Right atrium auricular region (tissue), 2 donors: ENCODE measurements at regions not wholly inside any gene's neighbourhood (a gene's known extent, or its start where the extent isn't known, plus 50 kb on each side); places are given as distances from the start of the nearest gene placed in this dataset.
"Not testable (repeated sequence)": the region's sequence is repeated elsewhere in the genome, so short reads cannot be mapped to it uniquely, and the experiment has no call there.

Experiments
- DNase-seq: peaks from one replicate; pipeline ENCODE4 v3.0.0-alpha.2; 2019; ENCODE audit warnings: low spot score
- H3K27ac ChIP-seq, 2 donors: fragments of 200-600 bp; sonication (generic); 1 replicate in 1 of 2; 2 replicates in 1 of 2; pipeline ENCODE4 v1.5.1; 2016 to 2019
- H3K27me3 ChIP-seq, 2 donors: fragments of 200-600 bp; sonication (generic); one replicate each; pipeline versions ENCODE4 v1.5.1 to v1.6.0; 2017 to 2019
- H3K36me3 ChIP-seq: fragments of 200-600 bp; sonication (generic); one replicate; pipeline ENCODE4 v1.5.1; 2016
- H3K4me1 ChIP-seq, 2 donors: fragments of 200-600 bp; sonication (generic); one replicate each; pipeline versions ENCODE4 v1.5.1 to v1.6.0; 2017 to 2019
- H3K4me3 ChIP-seq, 2 donors: fragments of 200-600 bp; sonication (generic); 1 replicate in 1 of 2; 2 replicates in 1 of 2; pipeline ENCODE4 v1.5.1; 2017 to 2019; ENCODE audit warnings: mild to moderate bottlenecking in 1 of 2, moderate library complexity in 1 of 2
- H3K9me3 ChIP-seq, 2 donors: fragments of 200-600 bp; sonication (generic); one replicate each; pipeline ENCODE4 v1.5.1; 2019
- TF ChIP-seq, protein P1 (sequence below), 2 donors: fragments of 200-600 bp; sonication (generic); IDR thresholded peaks; one replicate each; pipeline ENCODE4 v1.5.1; 2019; ENCODE audit warnings: antibody characterized with exemption in 2 of 2

GRCh38 chr18:42364766-42365165 lies 409.7 kb downstream of the PIK3C3 start:
- H3K36me3 ChIP-seq: no peaks in the 10 kb centered on the region
- TF ChIP-seq, protein P1, sequence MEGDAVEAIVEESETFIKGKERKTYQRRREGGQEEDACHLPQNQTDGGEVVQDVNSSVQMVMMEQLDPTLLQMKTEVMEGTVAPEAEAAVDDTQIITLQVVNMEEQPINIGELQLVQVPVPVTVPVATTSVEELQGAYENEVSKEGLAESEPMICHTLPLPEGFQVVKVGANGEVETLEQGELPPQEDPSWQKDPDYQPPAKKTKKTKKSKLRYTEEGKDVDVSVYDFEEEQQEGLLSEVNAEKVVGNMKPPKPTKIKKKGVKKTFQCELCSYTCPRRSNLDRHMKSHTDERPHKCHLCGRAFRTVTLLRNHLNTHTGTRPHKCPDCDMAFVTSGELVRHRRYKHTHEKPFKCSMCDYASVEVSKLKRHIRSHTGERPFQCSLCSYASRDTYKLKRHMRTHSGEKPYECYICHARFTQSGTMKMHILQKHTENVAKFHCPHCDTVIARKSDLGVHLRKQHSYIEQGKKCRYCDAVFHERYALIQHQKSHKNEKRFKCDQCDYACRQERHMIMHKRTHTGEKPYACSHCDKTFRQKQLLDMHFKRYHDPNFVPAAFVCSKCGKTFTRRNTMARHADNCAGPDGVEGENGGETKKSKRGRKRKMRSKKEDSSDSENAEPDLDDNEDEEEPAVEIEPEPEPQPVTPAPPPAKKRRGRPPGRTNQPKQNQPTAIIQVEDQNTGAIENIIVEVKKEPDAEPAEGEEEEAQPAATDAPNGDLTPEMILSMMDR (IDR thresholded peaks at IDR 0.05): no peak
- H3K27me3 ChIP-seq: no peaks in the 10 kb centered on the region
- H3K4me1 ChIP-seq: no peaks in the 10 kb centered on the region
- no peak for DNase-seq
- no peak overlapping the region for H3K4me3 ChIP-seq
- no peak overlapping the region for H3K27ac ChIP-seq
- no peaks in the 10 kb centered on the region for H3K9me3 ChIP-seq

- TF ChIP-seq, protein P1 (IDR thresholded peaks at IDR 0.05): no peak
- no peaks in the 10 kb centered on the region for H3K36me3 ChIP-seq
- no peaks in the 10 kb centered on the region for H3K4me1 ChIP-seq
- H3K27ac ChIP-seq: no peak overlapping the region
- H3K4me3 ChIP-seq: no peak overlapping the region
- no peaks in the 10 kb centered on the region for H3K27me3 ChIP-seq
- no peak for DNase-seq
- H3K9me3 ChIP-seq: no peaks in the 10 kb centered on the region
Observed at GRCh38 chr18:42365591-42365990, 410.6 kb downstream of the PIK3C3 start.

GRCh38 chr18:42373584-42373983 lies 418.6 kb downstream of the PIK3C3 start:
- H3K27ac ChIP-seq: no peak overlapping the region
- H3K4me1 ChIP-seq: no peaks in the 10 kb centered on the region
- H3K36me3 ChIP-seq: no peaks in the 10 kb centered on the region
- TF ChIP-seq, protein P1 (IDR thresholded peaks at IDR 0.05): no peak
- no peaks in the 10 kb centered on the region for H3K9me3 ChIP-seq
- no peak for DNase-seq
- H3K4me3 ChIP-seq: no peak overlapping the region
- H3K27me3 ChIP-seq: no peaks in the 10 kb centered on the region

DNA sequence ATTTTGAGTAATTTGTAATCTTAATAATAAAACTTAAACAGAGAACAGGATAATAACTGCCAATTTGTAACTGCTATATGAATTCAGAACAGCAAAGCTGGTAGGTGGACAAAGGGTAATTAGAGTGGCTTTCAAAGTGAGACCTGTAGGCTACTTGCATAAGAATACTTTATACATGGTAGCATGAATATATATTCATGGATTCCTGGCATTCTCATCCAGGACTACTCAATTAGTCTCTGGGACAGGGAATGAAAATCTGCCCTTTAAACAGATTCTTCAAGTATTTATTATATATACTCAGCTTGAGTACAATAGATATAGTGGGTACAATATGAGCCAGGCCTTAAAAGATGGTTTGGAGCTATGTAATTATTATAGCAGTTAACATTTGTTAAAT lies 419.9 kb downstream of the PIK3C3 start:
- no peaks in the 10 kb centered on the region for H3K27me3 ChIP-seq
- TF ChIP-seq, protein P1 (IDR thresholded peaks at IDR 0.05): no peak
- no peaks in the 10 kb centered on the region for H3K36me3 ChIP-seq
- H3K27ac ChIP-seq: no peak overlapping the region
- no peak overlapping the region for H3K4me3 ChIP-seq
- DNase-seq: no peak
- no peaks in the 10 kb centered on the region for H3K4me1 ChIP-seq
- H3K9me3 ChIP-seq: no peaks in the 10 kb centered on the region

DNA sequence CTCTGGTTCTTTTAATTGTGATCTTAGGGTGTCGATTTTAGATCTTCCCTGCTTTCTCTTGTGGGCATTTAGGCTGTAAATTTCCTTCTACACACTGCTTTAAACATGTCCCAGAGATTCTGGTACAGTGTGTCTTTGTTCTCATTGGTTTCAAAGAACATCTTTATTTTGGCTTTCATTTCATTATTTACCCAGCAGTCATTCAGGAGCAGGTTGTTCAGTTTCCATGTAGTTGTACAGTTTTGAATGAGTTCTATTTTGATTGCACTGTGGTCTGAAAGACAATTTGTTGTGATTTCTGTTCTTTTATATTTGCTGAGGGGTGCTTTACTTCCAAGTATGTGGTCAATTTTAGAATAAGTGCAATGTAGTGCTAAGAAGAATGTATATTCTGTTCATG lies 423.8 kb downstream of the PIK3C3 start:
- H3K27ac ChIP-seq, H3K4me1 ChIP-seq, H3K36me3 ChIP-seq, DNase-seq, H3K27me3 ChIP-seq, H3K9me3 ChIP-seq, H3K4me3 ChIP-seq: not testable (repeated sequence)

DNA sequence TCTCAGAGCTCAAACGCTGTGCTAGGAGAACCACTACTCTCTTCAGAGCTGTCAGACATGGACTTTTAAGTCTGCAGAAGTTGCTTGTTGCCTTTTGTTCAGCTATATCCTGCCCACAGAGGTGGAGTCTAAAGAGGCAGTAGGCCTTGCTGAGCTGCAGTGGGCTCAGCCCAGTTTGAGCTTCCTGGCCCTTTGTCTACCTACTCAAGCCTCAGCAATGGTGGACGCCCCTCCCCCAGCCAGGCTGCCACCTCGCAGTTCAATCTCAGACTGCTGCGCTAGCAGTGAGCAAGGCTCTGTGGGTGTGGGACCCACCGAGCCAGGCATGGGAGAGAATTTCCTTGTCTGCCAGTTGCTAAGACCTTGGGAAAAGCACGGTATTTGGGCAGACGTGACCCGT lies 426.2 kb downstream of the PIK3C3 start:
- not testable (repeated sequence) for DNase-seq, H3K27ac ChIP-seq, H3K4me3 ChIP-seq, H3K36me3 ChIP-seq, H3K27me3 ChIP-seq, H3K9me3 ChIP-seq, H3K4me1 ChIP-seq

DNA sequence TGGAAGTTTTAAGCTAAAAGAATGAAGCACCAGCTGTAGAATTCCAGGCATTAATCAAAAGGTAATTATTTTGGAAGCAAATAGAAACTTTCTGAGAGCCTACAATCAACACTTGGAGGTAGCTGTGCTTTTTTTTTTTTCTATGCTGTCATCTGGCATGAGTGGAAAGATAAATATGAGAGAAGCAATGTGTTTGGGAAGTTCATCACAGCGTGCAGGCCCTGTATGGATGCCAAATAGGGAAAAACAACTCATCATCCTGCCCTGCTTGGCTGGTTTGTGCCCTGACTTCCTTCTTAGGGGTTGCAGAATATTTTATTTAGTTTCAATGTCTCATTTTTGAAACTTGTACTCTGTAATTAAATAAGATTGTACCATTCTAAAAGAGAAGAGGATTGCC lies 437.4 kb downstream of the PIK3C3 start:
- Histone ChIP-seq H3K36me3 (no peaks in the 10 kb centered on the region), H3K27ac (no peak overlapping the region), H3K9me3 (no peaks in the 10 kb centered on the region), H3K27me3 (no peaks in the 10 kb centered on the region), H3K4me1 (peaks cover 0 to 4% of the 10 kb centered on the region in 2 donors), H3K4me3 (no peak overlapping the region)
- TF ChIP-seq, protein P1 (IDR thresholded peaks at IDR 0.05): no peak
- no peak for DNase-seq
